ENCODE measurements at regions not wholly inside any gene's neighbourhood (a gene's known extent, or its start where the extent isn't known, plus 50 kb on each side); places are given as distances from the start of the nearest gene placed in this dataset.
A peak's percentile ranks its signal among the peaks of the same experiment; 100 is the strongest.

- ATAC-seq (no peak), DNase-seq (no peak)
- H3K9me3 Mint-ChIP-seq = peaks cover 25% of the 10 kb centered on the region
- no peaks in the 10 kb centered on the region for H3K4me1 Mint-ChIP-seq (ENCODE audit: low read depth)
- H3K4me3 Mint-ChIP-seq = no peak overlapping the region
- no peaks in the 10 kb centered on the region for H3K27me3 Mint-ChIP-seq (ENCODE audit: low read depth)
- peaks cover 7% of the 10 kb centered on the region for H3K36me3 Mint-ChIP-seq (ENCODE audit: insufficient read depth)
These were observed 128.6 kb upstream of the CBLB start for GRCh38 chr3:105997466-105997799.

- peaks cover under 1% of the 10 kb centered on the region for H3K4me1 Mint-ChIP-seq (ENCODE audit: low read depth)
- peaks cover 7% of the 10 kb centered on the region for H3K36me3 Mint-ChIP-seq (ENCODE audit: insufficient read depth)
- H3K9me3 Mint-ChIP-seq = peaks cover 20% of the 10 kb centered on the region
- H3K27me3 Mint-ChIP-seq (ENCODE audit: low read depth) = no peaks in the 10 kb centered on the region
- H3K4me3 Mint-ChIP-seq = no peak overlapping the region
- ATAC-seq (peak in 1 of 2 donors; percentile 21), DNase-seq (no peak)
These were observed 129.2 kb upstream of the CBLB start for GRCh38 chr3:105997800-105998526.

- H3K9me3 Mint-ChIP-seq = peaks cover 18% of the 10 kb centered on the region
- no peaks in the 10 kb centered on the region for H3K27me3 Mint-ChIP-seq (ENCODE audit: low read depth)
- no peak overlapping the region for H3K4me3 Mint-ChIP-seq
- ATAC-seq (no peak), DNase-seq (no peak)
- peaks cover 7% of the 10 kb centered on the region for H3K36me3 Mint-ChIP-seq (ENCODE audit: insufficient read depth)
- H3K4me1 Mint-ChIP-seq (ENCODE audit: low read depth) = peaks cover 14% of the 10 kb centered on the region
These were observed 131.0 kb upstream of the CBLB start for GRCh38 chr3:105999856-106000255.

- Mint-ChIP-seq H3K36me3 (ENCODE audit: insufficient read depth) (peaks cover 5% of the 10 kb centered on the region), H3K4me1 (ENCODE audit: low read depth) (peaks cover 14% of the 10 kb centered on the region), H3K4me3 (no peak overlapping the region), H3K27me3 (ENCODE audit: low read depth) (no peaks in the 10 kb centered on the region), H3K9me3 (peaks cover 11% of the 10 kb centered on the region)
- DNase-seq (no peak), ATAC-seq (no peak)
These were observed 133.1 kb upstream of the CBLB start for GRCh38 chr3:106001923-106002322.

GRCh38 chr3:106004137-106004681, 135.4 kb upstream of the CBLB start:
- no peaks in the 10 kb centered on the region for H3K27me3 Mint-ChIP-seq (ENCODE audit: low read depth)
- ATAC-seq (peak; percentile 67 to 85), DNase-seq (no peak)
- peak overlapping the region; percentile 60 for H3K4me3 Mint-ChIP-seq
- H3K4me1 Mint-ChIP-seq (ENCODE audit: low read depth) = peaks cover 19% of the 10 kb centered on the region
- peaks cover 10% of the 10 kb centered on the region for H3K9me3 Mint-ChIP-seq
- H3K36me3 Mint-ChIP-seq (ENCODE audit: insufficient read depth) = peaks cover 5% of the 10 kb centered on the region

- DNase-seq = no peak
- H3K9me3 Mint-ChIP-seq = peaks cover 6% of the 10 kb centered on the region
- peaks cover 22% of the 10 kb centered on the region for H3K4me1 Mint-ChIP-seq (ENCODE audit: low read depth)
- H3K4me3 Mint-ChIP-seq = no peak overlapping the region
- ATAC-seq = no peak
- peaks cover 4% of the 10 kb centered on the region for H3K36me3 Mint-ChIP-seq (ENCODE audit: insufficient read depth)
- no peaks in the 10 kb centered on the region for H3K27me3 Mint-ChIP-seq (ENCODE audit: low read depth)
These were observed 136.0 kb upstream of the CBLB start for GRCh38 chr3:106004826-106005225.

GRCh38 chr3:106006001-106006400, 137.2 kb upstream of the CBLB start:
- no peak for DNase-seq
- Mint-ChIP-seq H3K36me3 (ENCODE audit: insufficient read depth) (no peaks in the 10 kb centered on the region), H3K4me1 (ENCODE audit: low read depth) (peaks cover 34% of the 10 kb centered on the region), H3K9me3 (no peaks in the 10 kb centered on the region), H3K27me3 (ENCODE audit: low read depth) (no peaks in the 10 kb centered on the region), H3K4me3 (no peak overlapping the region)
- ATAC-seq = no peak

- Mint-ChIP-seq H3K4me1 (ENCODE audit: low read depth) (peaks cover 40% of the 10 kb centered on the region), H3K36me3 (ENCODE audit: insufficient read depth) (no peaks in the 10 kb centered on the region), H3K27me3 (ENCODE audit: low read depth) (no peaks in the 10 kb centered on the region), H3K9me3 (no peaks in the 10 kb centered on the region), H3K4me3 (no peak overlapping the region)
- ATAC-seq (no peak), DNase-seq (no peak)
These were observed 137.8 kb upstream of the CBLB start for GRCh38 chr3:106006571-106006970.

GRCh38 chr3:106007512-106007911, 138.7 kb upstream of the CBLB start:
- Mint-ChIP-seq H3K4me1 (ENCODE audit: low read depth) (peaks cover 41% of the 10 kb centered on the region), H3K27me3 (ENCODE audit: low read depth) (no peaks in the 10 kb centered on the region), H3K36me3 (ENCODE audit: insufficient read depth) (no peaks in the 10 kb centered on the region), H3K4me3 (no peak overlapping the region), H3K9me3 (no peaks in the 10 kb centered on the region)
- peak; percentile 14 to 45 for ATAC-seq
- peak; percentile 27 for DNase-seq

GRCh38 chr3:106008766-106009165, 140.0 kb upstream of the CBLB start:
- Mint-ChIP-seq H3K27me3 (ENCODE audit: low read depth) (no peaks in the 10 kb centered on the region), H3K4me1 (ENCODE audit: low read depth) (peaks cover 37% of the 10 kb centered on the region), H3K9me3 (no peaks in the 10 kb centered on the region)

GRCh38 chr3:106010829-106011228, 142.0 kb upstream of the CBLB start:
- Mint-ChIP-seq H3K36me3 (ENCODE audit: insufficient read depth) (no peaks in the 10 kb centered on the region), H3K4me1 (ENCODE audit: low read depth) (peaks cover 38% of the 10 kb centered on the region), H3K4me3 (no peak overlapping the region), H3K27me3 (ENCODE audit: low read depth) (no peaks in the 10 kb centered on the region), H3K9me3 (no peaks in the 10 kb centered on the region)
- peak; percentile 64 to 69 for ATAC-seq
- DNase-seq = no peak

More at GRCh38 chr3:106008766-106009165, 140.0 kb upstream of the CBLB start:
- ATAC-seq = no peak
- Mint-ChIP-seq H3K4me3 (no peak overlapping the region), H3K36me3 (ENCODE audit: insufficient read depth) (no peaks in the 10 kb centered on the region)
- no peak for DNase-seq

- H3K4me3 Mint-ChIP-seq = no peak overlapping the region
- ATAC-seq = peak; percentile 76
- H3K27me3 Mint-ChIP-seq (ENCODE audit: low read depth) = no peaks in the 10 kb centered on the region
- H3K36me3 Mint-ChIP-seq (ENCODE audit: insufficient read depth) = no peaks in the 10 kb centered on the region
- no peaks in the 10 kb centered on the region for H3K9me3 Mint-ChIP-seq
- peaks cover 34% of the 10 kb centered on the region for H3K4me1 Mint-ChIP-seq (ENCODE audit: low read depth)
- no peak for DNase-seq
These were observed 145.2 kb upstream of the CBLB start for GRCh38 chr3:106013971-106014370.

- H3K36me3 Mint-ChIP-seq (ENCODE audit: insufficient read depth) = no peaks in the 10 kb centered on the region
- ATAC-seq (no peak), DNase-seq (no peak)
- no peaks in the 10 kb centered on the region for H3K9me3 Mint-ChIP-seq
- H3K27me3 Mint-ChIP-seq (ENCODE audit: low read depth) = no peaks in the 10 kb centered on the region
- peaks cover 32% of the 10 kb centered on the region for H3K4me1 Mint-ChIP-seq (ENCODE audit: low read depth)
- no peak overlapping the region for H3K4me3 Mint-ChIP-seq
These were observed 145.7 kb upstream of the CBLB start for GRCh38 chr3:106014518-106014917.

- H3K9me3 Mint-ChIP-seq = no peaks in the 10 kb centered on the region
- peaks cover 28% of the 10 kb centered on the region for H3K4me1 Mint-ChIP-seq (ENCODE audit: low read depth)
- H3K36me3 Mint-ChIP-seq (ENCODE audit: insufficient read depth) = no peaks in the 10 kb centered on the region
- no peak for ATAC-seq
- DNase-seq = no peak
- H3K27me3 Mint-ChIP-seq (ENCODE audit: low read depth) = no peaks in the 10 kb centered on the region
- no peak overlapping the region for H3K4me3 Mint-ChIP-seq
These were observed 146.2 kb upstream of the CBLB start for GRCh38 chr3:106014971-106015370.

- Mint-ChIP-seq H3K36me3 (ENCODE audit: insufficient read depth) (no peaks in the 10 kb centered on the region), H3K4me3 (no peak overlapping the region), H3K9me3 (no peaks in the 10 kb centered on the region)
These were observed 149.3 kb upstream of the CBLB start for GRCh38 chr3:106018102-106018501.

More at GRCh38 chr3:106018102-106018501, 149.3 kb upstream of the CBLB start:
- H3K27me3 Mint-ChIP-seq (ENCODE audit: low read depth) = no peaks in the 10 kb centered on the region
- DNase-seq (no peak), ATAC-seq (no peak)
- peaks cover 10% of the 10 kb centered on the region for H3K4me1 Mint-ChIP-seq (ENCODE audit: low read depth)

Data from activated T-cell treated with anti-CD3 and anti-CD28 coated beads, Interleukin-2, amount 50 U/mL, for 4 hours (primary cell).